Upper lobe of left lung (tissue), 6 donors: ENCODE measurements at regions not wholly inside any gene's neighbourhood (a gene's known extent, or its start where the extent isn't known, plus 50 kb on each side); places are given as distances from the start of the nearest gene placed in this dataset.
"Not testable (repeated sequence)": the region's sequence is repeated elsewhere in the genome, so short reads cannot be mapped to it uniquely, and the experiment has no call there.

ENCODE experiments used
- ATAC-seq, 2 donors: fragments of 200-7000 bp; cut with Tn5 transposase; one replicate each; pipeline ENCODE4 v1.9.1; 2022; ENCODE audit warnings: mild to moderate bottlenecking in 2 of 2, moderate library complexity in 2 of 2; ENCODE audit not compliant: low FRiP score in 2 of 2
- DNase-seq, 2 donors: peaks; one replicate each; pipeline ENCODE4 v3.0.0-alpha.2; 2019 to 2020
- H3K27ac ChIP-seq, 4 donors: fragments of 200-600 bp; sonication (generic); one replicate each; pipeline ENCODE4 v1.5.1; 2016 to 2019
- H3K27me3 ChIP-seq, 4 donors: fragments of 200-600 bp; sonication (generic); one replicate each; pipeline ENCODE4 v1.5.1; 2017 to 2019
- H3K36me3 ChIP-seq, 4 donors: fragments of 200-600 bp; sonication (generic); one replicate each; pipeline ENCODE4 v1.5.1; 2016 to 2019
- H3K4me1 ChIP-seq, 4 donors: fragments of 200-600 bp; sonication (generic); one replicate each; pipeline ENCODE4 v1.5.1; 2018 to 2019
- H3K4me3 ChIP-seq, 4 donors: fragments of 200-600 bp; sonication (generic); one replicate each; pipeline ENCODE4 v1.5.1; 2017 to 2019; ENCODE audit warnings: mild to moderate bottlenecking in 2 of 4, moderate library complexity in 1 of 4
- H3K9me3 ChIP-seq, 4 donors: fragments of 200-600 bp; sonication (generic); one replicate each; pipeline ENCODE4 v1.5.1; 2018 to 2019
- EP300 ChIP-seq, 4 donors: sonication (generic); formaldehyde crosslinking; IDR thresholded peaks; one replicate each; pipeline ENCODE4 v1.5.1; 2017; ENCODE audit warnings: antibody characterized with exemption in 4 of 4, control low read depth in 2 of 4
- POLR2A ChIP-seq, 4 donors: fragments of 450-650 bp; IDR thresholded peaks; one replicate each; pipeline ENCODE4 v1.5.1; 2016 to 2017; ENCODE audit warnings: antibody characterized with exemption in 4 of 4, mild to moderate bottlenecking in 2 of 4
- POLR2AphosphoS5 ChIP-seq, 2 donors: sonication (generic); formaldehyde crosslinking; IDR thresholded peaks; one replicate each; pipeline ENCODE4 v1.5.1; 2017; ENCODE audit warnings: antibody characterized with exemption in 2 of 2
- WGBS, 2 donors: methylation state at CpG; one replicate each; pipeline ENCODE4 v1.1.5; 2017 to 2018; 5-methylcytosine and 5-hydroxymethylcytosine counted together
- TF ChIP-seq, protein P1 (sequence below), 6 experiments: fragments of 450-650 bp in 4 of 6; fragments of 200-600 bp in 2 of 6; sonication (generic) in 2 of 6; IDR thresholded peaks; one replicate each; pipeline ENCODE4 v1.5.1; 2016 to 2019; ENCODE audit warnings: antibody characterized with exemption in 6 of 6
- donor health status: DM: no; HTN: no; CAD: no; lungs with moderate emphysema.
- donor health status: DM: no; HTN: yes; CAD: no; lungs with severe emphysema.

- H3K36me3 ChIP-seq: no peaks in the 10 kb centered on the region
- no peak for DNase-seq
Measured at GRCh38 chrX:118286066-118286762, 59.7 kb upstream of the WDR44 start.

GRCh38 chrX:118295818-118296217 lies 50.1 kb upstream of the WDR44 start:
- DNase-seq, H3K27me3 ChIP-seq, H3K4me3 ChIP-seq, H3K4me1 ChIP-seq, ATAC-seq, H3K27ac ChIP-seq, H3K36me3 ChIP-seq, H3K9me3 ChIP-seq: not testable (repeated sequence)
- WGBS, 2 donors: 77 to 92% methylated on average over 1 of the region's 1 CpG

More at GRCh38 chrX:118286066-118286762, 59.7 kb upstream of the WDR44 start:
- Histone ChIP-seq H3K4me3 (no peak overlapping the region), H3K27me3 (no peaks in the 10 kb centered on the region), H3K9me3 (no peaks in the 10 kb centered on the region), H3K4me1 (no peaks in the 10 kb centered on the region), H3K27ac (no peak overlapping the region)
- ATAC-seq: no peak
- WGBS, 2 donors: 53 to 56% methylated on average over 4 of the region's 4 CpGs
- TF ChIP-seq, protein P1, sequence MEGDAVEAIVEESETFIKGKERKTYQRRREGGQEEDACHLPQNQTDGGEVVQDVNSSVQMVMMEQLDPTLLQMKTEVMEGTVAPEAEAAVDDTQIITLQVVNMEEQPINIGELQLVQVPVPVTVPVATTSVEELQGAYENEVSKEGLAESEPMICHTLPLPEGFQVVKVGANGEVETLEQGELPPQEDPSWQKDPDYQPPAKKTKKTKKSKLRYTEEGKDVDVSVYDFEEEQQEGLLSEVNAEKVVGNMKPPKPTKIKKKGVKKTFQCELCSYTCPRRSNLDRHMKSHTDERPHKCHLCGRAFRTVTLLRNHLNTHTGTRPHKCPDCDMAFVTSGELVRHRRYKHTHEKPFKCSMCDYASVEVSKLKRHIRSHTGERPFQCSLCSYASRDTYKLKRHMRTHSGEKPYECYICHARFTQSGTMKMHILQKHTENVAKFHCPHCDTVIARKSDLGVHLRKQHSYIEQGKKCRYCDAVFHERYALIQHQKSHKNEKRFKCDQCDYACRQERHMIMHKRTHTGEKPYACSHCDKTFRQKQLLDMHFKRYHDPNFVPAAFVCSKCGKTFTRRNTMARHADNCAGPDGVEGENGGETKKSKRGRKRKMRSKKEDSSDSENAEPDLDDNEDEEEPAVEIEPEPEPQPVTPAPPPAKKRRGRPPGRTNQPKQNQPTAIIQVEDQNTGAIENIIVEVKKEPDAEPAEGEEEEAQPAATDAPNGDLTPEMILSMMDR (IDR thresholded peaks at IDR 0.05): no peak
- no peak for TF ChIP-seq POLR2A (IDR thresholded peaks at IDR 0.05)
- TF ChIP-seq POLR2AphosphoS5 (IDR thresholded peaks at IDR 0.05): no peak
- TF ChIP-seq EP300 (IDR thresholded peaks at IDR 0.05): no peak
